ENCODE measurements at regions not wholly inside any gene's neighbourhood (a gene's known extent, or its start where the extent isn't known, plus 50 kb on each side); places are given as distances from the start of the nearest gene placed in this dataset.
"Not testable (repeated sequence)": the region's sequence is repeated elsewhere in the genome, so short reads cannot be mapped to it uniquely, and the experiment has no call there.

DNA sequence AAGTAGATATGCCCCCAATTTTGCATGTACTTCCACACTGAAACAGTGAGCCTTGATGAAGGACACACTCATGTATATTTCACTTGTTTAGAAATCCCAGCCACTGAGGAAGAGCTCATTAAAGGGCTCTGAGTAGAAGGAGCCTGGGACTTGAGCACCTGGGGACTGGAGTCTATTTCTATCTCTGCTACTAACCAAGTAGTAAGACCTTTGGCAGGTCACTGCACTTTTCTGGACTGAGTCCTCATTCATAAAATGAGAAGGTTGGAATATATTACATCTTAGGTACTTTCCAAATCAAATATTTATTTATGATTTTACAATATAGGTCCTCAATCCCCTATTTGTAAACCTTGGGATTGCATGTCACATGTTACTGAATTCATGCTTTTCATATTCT lies 78.2 kb upstream of the C4orf54 start:
- Mint-ChIP-seq H3K9me3 (peaks cover 4% of the 10 kb centered on the region; the same call in 1 of the 2 replicates), H3K27ac (no peak overlapping the region), H3K27me3 (ENCODE audit: insufficient read depth) (no peaks in the 10 kb centered on the region), H3K36me3 (ENCODE audit: low read depth) (no peaks in the 10 kb centered on the region), H3K4me1 (ENCODE audit: low read depth) (no peaks in the 10 kb centered on the region), H3K4me3 (no peak overlapping the region)
- DNase-seq: no peak
- TF ChIP-seq, protein P1, sequence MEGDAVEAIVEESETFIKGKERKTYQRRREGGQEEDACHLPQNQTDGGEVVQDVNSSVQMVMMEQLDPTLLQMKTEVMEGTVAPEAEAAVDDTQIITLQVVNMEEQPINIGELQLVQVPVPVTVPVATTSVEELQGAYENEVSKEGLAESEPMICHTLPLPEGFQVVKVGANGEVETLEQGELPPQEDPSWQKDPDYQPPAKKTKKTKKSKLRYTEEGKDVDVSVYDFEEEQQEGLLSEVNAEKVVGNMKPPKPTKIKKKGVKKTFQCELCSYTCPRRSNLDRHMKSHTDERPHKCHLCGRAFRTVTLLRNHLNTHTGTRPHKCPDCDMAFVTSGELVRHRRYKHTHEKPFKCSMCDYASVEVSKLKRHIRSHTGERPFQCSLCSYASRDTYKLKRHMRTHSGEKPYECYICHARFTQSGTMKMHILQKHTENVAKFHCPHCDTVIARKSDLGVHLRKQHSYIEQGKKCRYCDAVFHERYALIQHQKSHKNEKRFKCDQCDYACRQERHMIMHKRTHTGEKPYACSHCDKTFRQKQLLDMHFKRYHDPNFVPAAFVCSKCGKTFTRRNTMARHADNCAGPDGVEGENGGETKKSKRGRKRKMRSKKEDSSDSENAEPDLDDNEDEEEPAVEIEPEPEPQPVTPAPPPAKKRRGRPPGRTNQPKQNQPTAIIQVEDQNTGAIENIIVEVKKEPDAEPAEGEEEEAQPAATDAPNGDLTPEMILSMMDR (IDR thresholded peaks at IDR 0.05): no peak

GRCh38 chr4:99734583-99735322 lies 77.1 kb upstream of the C4orf54 start:
- no peak overlapping the region for H3K4me3 Mint-ChIP-seq
- TF ChIP-seq, protein P1 (IDR thresholded peaks at IDR 0.05): no peak
- DNase-seq: no peak
- H3K4me1 Mint-ChIP-seq (ENCODE audit: low read depth): no peaks in the 10 kb centered on the region
- H3K36me3 Mint-ChIP-seq (ENCODE audit: low read depth): no peaks in the 10 kb centered on the region
- H3K27me3 Mint-ChIP-seq (ENCODE audit: insufficient read depth): no peaks in the 10 kb centered on the region
- H3K27ac Mint-ChIP-seq: no peak overlapping the region
- H3K9me3 Mint-ChIP-seq: no peaks in the 10 kb centered on the region

DNA sequence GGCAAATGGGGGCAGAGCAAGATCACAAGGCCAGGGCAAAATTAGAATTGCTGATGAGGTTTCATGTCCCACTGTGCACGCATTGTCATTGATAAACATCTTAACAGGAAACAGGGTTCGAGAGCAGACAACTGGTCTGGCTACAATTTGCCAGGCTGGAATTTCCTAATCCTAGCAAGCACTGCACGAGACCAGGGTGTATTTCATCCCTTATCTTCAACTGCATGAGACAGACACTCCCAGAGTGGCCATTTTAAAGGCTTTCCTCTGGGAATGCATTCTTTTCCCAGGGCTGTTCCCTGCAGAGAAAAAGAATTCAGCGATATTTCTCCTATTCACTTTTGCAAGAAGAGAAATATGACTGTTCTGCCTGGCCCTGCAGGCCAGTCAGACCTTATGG lies 75.8 kb upstream of the C4orf54 start:
- H3K4me1 Mint-ChIP-seq (ENCODE audit: low read depth); H3K36me3 Mint-ChIP-seq (ENCODE audit: low read depth); DNase-seq; H3K27me3 Mint-ChIP-seq (ENCODE audit: insufficient read depth); H3K9me3 Mint-ChIP-seq; H3K27ac Mint-ChIP-seq; H3K4me3 Mint-ChIP-seq: not testable (repeated sequence)

- Mint-ChIP-seq H3K36me3 (ENCODE audit: low read depth) (no peaks in the 10 kb centered on the region), H3K27ac (no peak overlapping the region), H3K27me3 (ENCODE audit: insufficient read depth) (no peaks in the 10 kb centered on the region), H3K4me3 (no peak overlapping the region), H3K9me3 (no peaks in the 10 kb centered on the region), H3K4me1 (ENCODE audit: low read depth) (no peaks in the 10 kb centered on the region)
- TF ChIP-seq, protein P1 (IDR thresholded peaks at IDR 0.05): no peak
- DNase-seq: no peak
Measured at GRCh38 chr4:99729186-99729585, 71.6 kb upstream of the C4orf54 start.

DNA sequence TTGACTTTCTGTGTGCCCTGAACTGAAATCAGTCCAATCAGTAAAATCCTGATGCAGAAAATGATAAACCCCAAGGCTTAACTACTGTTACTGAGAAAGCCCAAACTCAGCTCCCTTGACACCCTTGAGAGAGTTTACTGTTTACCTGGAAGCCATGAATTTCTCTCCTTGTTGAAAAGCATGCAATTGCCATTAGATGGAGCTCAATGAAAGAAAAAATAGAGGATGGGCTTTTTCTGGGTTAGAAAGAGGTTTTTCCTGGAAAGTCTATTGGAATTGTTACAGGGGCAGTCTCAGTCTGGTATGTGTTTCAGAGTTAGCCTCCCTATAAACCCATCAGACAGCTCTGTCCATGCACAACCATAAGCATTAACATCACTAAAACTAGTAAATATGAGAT lies 66.4 kb upstream of the C4orf54 start:
- Mint-ChIP-seq H3K4me1 (ENCODE audit: low read depth) (no peaks in the 10 kb centered on the region), H3K27me3 (ENCODE audit: insufficient read depth) (peaks cover 1% of the 10 kb centered on the region; the same call in 1 of the 2 replicates), H3K9me3 (no peaks in the 10 kb centered on the region), H3K36me3 (ENCODE audit: low read depth) (no peaks in the 10 kb centered on the region), H3K4me3 (no peak overlapping the region), H3K27ac (no peak overlapping the region)
- TF ChIP-seq, protein P1 (IDR thresholded peaks at IDR 0.05): no peak
- DNase-seq: no peak

GRCh38 chr4:99723612-99724011 lies 66.0 kb upstream of the C4orf54 start:
- Mint-ChIP-seq H3K4me3 (no peak overlapping the region), H3K27me3 (ENCODE audit: insufficient read depth) (peaks cover 1% of the 10 kb centered on the region; the same call in 1 of the 2 replicates), H3K27ac (no peak overlapping the region), H3K4me1 (ENCODE audit: low read depth) (no peaks in the 10 kb centered on the region), H3K36me3 (ENCODE audit: low read depth) (no peaks in the 10 kb centered on the region), H3K9me3 (no peaks in the 10 kb centered on the region)
- peak; percentile 52 for DNase-seq
- TF ChIP-seq, protein P1 (IDR thresholded peaks at IDR 0.05): no peak

Measured in HFFc6 (cell line).